GM20431 (cell line): ENCODE measurements at regions not wholly inside any gene's neighbourhood (a gene's known extent, or its start where the extent isn't known, plus 50 kb on each side); places are given as distances from the start of the nearest gene placed in this dataset.

Experiments
- in situ Hi-C: fragments of 300-500 bp; cut with MseI, MboI; formaldehyde crosslinking; loops from one replicate; pipeline ENCODE4 v1.15.0; 2020; ENCODE audit warnings: low sequenced_read_pairs; ENCODE audit not compliant: unreplicated experiment

- in situ Hi-C loops, result no loop called here
Observed at GRCh38 chr3:28788571-28788970, 439.9 kb upstream of the AZI2 start.

- in situ Hi-C loops, result no loop called here
Observed at GRCh38 chr3:28791713-28792255, 443.2 kb upstream of the AZI2 start.

GRCh38 chr3:28792604-28793003 lies 444.0 kb upstream of the AZI2 start:
- in situ Hi-C loops, result no loop called here

GRCh38 chr3:28799084-28799483 lies 450.5 kb upstream of the AZI2 start:
- in situ Hi-C loops, result no loop called here

GRCh38 chr3:28800203-28800602 lies 451.6 kb upstream of the AZI2 start:
- in situ Hi-C loops, result no loop called here

GRCh38 chr3:28808068-28808467 lies 459.4 kb upstream of the AZI2 start:
- in situ Hi-C loops, result no loop called here

- in situ Hi-C loops, result no loop called here
Observed at GRCh38 chr3:28816017-28816416, 464.9 kb upstream of the RBMS3 start.

DNA sequence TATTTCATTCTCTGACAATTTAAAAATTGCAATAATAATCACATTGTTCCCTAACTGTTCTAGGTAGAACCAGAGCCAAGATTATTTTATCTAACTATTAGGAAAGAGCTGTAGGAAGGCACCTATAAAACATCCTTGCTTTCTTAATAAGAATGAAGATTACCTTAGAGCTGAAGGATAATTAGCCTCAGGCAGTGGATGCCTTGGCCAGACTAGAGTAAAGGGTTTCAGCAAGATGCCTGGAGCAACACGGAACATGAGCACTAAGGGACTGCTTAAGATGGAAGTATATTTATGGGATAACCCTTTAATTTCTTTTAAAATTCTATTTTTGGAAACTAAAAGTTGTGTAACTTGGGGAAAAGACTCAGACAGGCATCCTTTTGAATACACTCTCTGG lies 456.6 kb upstream of the RBMS3 start:
- in situ Hi-C loops, result no loop called here

DNA sequence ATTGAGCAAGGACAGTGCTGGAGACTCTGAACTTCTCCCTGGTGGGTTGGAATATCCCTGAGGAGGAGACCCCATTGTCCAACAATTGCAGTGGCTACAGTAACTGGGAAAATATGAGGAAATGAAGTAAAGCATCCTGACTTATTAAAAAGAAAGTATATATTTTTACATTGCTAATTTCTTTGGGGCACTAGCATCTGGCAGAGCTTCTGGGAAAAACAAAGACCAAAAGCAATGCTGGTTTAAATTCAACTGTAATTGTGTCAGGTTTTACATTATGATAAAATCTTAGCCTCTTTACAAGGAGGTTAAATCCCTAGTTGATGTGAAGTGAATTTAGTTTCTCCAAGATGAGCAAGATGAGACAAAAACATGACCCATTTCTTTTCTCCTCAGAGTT lies 454.0 kb upstream of the RBMS3 start:
- in situ Hi-C loops, result no loop called here

DNA sequence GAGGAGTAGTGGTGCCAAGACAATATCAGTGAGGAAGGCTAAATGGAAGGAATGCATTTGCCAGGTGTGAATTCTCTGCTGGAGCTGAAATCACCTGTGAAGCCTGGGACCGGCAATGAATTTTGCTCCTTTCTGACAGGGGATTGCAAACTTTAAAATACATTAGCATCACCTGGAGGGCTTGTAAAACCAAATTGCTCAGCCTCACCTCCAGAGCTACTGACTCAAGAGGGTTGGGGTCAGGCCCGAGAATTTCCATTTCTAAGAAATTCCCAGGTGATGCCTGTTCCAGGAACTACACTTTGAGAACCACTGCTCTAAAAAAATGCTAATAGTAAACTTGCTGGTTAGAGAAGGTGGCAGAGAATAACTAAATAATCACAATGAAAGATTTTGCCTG lies 445.6 kb upstream of the RBMS3 start:
- in situ Hi-C loops, result no loop called here

DNA sequence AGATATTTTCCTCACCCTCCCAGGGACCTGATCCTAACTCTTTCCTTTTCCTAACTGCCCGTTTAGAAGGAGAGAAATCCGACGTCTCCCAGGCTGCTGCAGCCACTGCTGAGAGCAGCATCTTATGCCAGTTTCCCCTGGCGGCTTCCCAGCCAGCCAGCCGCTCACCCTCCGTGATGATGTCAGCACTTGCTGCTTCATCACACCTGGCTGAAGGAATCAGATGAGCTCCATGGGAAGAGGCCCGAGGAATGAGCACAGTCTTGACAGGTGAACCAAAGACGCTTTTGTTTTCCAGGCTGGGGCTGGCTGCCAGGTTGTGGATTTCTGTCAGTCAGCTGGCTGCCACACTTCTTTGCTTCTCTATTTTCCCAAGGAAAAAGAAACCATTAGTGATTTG lies 445.1 kb upstream of the RBMS3 start:
- in situ Hi-C loops, result no loop called here

GRCh38 chr3:28836199-28836598 lies 444.7 kb upstream of the RBMS3 start:
- in situ Hi-C loops, result no loop called here

- in situ Hi-C loops, result no loop called here
Observed at GRCh38 chr3:28840976-28841376, 439.9 kb upstream of the RBMS3 start.

GRCh38 chr3:28841441-28841840 lies 439.4 kb upstream of the RBMS3 start:
- in situ Hi-C loops, result no loop called here

DNA sequence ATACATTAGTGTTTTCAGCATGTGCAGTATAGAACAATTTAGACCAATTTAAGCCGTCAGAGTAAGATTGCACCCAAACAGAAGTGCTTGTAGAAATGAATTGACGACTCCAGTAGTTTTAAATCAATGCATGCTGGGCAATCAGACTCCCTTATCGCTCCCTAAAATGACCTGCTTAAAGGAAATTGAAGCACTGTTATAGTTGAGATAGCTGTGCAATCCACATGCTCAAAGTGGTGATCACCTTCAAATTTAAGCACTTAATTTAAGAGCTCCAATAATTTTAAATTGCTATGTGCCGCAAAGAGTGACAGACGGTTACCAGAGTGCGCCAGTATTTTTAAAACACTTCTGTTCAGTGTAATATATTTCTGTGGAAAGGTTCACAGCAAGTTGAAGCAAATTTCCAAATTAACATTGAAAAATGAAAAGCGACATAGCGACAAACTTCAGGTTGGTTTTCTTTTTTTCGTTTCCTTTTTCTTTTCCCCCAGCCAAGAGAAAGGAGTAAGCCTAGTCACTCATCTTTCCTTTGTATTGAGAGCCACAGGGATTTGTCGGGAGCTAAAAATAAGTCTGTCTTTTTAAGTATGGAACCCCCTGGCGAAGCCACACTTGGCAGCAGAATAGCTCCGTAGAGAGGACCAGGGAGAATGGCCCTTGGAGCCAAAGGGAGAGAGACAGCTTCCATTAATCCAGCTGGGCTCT lies 436.4 kb upstream of the RBMS3 start:
- in situ Hi-C loops, result no loop called here

- in situ Hi-C loops, result no loop called here
Observed at GRCh38 chr3:28845006-28845324, 435.9 kb upstream of the RBMS3 start.

DNA sequence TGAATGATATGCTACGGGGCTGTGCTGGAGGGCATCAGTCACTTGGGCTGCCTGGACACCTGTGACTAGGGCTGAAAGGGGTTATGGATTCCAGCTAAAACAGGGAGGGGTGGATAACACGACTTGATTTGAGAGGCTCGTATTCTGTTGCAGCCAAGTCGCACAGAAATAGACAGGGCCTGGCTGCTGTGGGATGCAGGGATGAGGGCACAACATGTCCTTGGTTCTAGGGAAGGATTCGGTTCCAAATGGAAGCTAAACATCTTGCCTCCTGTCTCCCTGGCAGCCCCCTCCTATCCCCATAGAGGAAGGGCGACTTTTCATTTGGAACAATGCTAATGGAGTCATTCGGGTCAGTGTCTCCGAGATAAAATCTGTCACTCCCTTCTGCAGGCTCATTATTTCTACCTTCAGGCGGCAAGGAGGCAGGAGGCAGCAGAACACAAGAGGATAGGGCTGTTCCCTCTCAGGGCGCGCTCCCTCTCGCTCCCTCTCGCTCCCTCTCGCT lies 433.8 kb upstream of the RBMS3 start:
- in situ Hi-C loops, result no loop called here

DNA sequence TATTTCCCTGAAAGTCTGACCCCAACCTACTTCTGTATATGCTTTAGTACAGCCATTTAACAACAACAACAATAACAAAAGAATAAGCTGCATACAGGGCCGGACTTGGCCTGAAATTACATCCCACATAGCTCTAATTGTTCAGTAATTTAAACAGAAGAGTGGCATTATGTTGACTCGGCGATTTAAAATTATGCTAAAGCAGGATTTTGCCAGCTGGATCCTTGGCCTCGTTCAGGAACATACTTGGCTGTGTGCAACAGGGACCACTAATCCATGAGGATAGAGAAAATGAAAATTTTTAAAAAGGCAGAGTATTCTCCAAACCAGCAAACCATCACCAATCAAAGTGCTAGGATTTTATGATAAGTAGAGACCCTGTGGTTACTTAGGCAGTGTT lies 433.1 kb upstream of the RBMS3 start:
- in situ Hi-C loops, result no loop called here

GRCh38 chr3:28850186-28850585 lies 430.7 kb upstream of the RBMS3 start:
- in situ Hi-C loops, result no loop called here

- in situ Hi-C loops, result no loop called here
Observed at GRCh38 chr3:28853830-28854229, 427.0 kb upstream of the RBMS3 start.

DNA sequence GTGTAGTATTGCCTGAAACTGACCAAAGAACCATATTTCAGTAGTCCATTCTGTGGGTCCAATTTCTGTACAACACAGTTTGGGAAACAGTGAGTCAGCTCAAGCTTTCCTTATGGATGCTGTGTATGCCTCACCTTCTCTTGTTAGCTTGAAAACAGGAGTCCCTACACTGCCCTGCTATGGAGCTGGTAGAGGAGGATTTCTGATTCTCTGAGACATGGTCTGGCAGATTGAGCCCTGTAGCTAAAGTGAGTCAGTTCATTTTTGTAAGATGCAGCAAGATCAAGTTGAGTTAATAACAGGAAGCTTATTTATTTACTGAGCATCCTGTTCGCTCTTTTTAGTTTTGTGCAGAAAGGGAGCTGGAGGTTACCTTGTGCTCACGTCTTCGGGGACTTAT lies 424.1 kb upstream of the RBMS3 start:
- in situ Hi-C loops, result no loop called here

DNA sequence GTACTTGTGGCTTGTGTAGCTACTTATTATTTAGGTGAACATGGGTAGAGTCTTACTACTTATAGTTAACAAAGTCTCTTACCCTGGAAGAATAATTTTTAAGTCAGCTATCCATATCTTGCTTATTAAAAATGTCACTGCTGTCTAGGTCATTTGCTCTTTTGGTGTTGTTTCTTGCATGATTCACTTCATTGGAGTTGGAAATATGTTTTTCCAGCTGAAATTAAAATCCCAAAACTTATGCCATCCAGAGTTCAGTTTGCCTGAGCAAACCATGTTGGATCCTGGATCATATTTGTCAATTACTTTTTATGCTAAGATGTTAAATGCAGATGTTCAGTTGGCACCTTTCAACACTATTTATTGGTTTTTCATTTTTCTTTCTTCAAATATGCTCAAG lies 421.0 kb upstream of the RBMS3 start:
- in situ Hi-C loops, result no loop called here
